GM12878 (cell line): ENCODE measurements at regions not wholly inside any gene's neighbourhood (a gene's known extent, or its start where the extent isn't known, plus 50 kb on each side); places are given as distances from the start of the nearest gene placed in this dataset.

Experiments
- BCLAF1 ChIP-seq: fragments of 450-650 bp; IDR thresholded peaks from 2 replicates; pipeline ENCODE4 v1.6.1; 2017; ENCODE audit warnings: antibody characterized with exemption, mild to moderate bottlenecking, moderate library complexity
- BMI1 ChIP-seq: fragments of 450-650 bp; IDR thresholded peaks from 2 replicates; pipeline ENCODE4 v1.6.1; 2016; ENCODE audit warnings: mild to moderate bottlenecking, moderate library complexity, borderline replicate concordance
- RFX5 ChIP-seq: IDR thresholded peaks from 2 replicates; pipeline ENCODE4 v1.6.1; 2011; ENCODE audit warnings: low read depth, low read length, improper control_type of control experiment
- SPI1 ChIP-seq: IDR thresholded peaks from 2 replicates; pipeline ENCODE4 v1.6.1; 2011; ENCODE audit warnings: low read depth, mild to moderate bottlenecking, low read length, moderate library complexity, borderline replicate concordance; ENCODE audit not compliant: insufficient read depth
- ZZZ3 ChIP-seq: IDR thresholded peaks from 2 replicates; pipeline ENCODE4 v1.6.1; 2011; ENCODE audit warnings: low read depth; ENCODE audit not compliant: control insufficient read depth, insufficient read length
- TF ChIP-seq, protein P1 (sequence below): IDR thresholded peaks from 2 replicates; pipeline ENCODE4 v1.6.1; 2011; ENCODE audit warnings: low read depth, mild to moderate bottlenecking, low read length, moderate library complexity, borderline replicate concordance; ENCODE audit errors: extremely low read depth

DNA sequence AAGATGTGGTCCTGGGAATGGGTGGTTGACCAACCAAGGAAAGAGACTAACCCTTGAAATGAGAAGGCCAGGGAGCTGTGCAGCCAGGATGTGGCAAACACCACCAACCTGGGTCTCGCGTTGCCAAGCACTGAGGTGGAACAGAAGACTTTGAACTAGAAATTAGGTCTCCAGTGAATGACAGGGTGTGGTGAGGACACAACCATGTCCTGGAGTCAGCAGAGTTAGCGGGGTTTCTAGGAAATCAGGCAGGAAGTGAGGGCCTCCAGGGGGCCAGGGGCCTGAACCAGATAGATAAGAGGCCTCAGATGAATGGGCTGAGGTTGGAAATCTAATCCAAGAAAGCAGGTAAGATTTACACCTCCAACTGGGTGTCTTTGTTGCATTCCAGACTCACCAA lies 353.3 kb upstream of the ARID1B start:
- no peak for TF ChIP-seq BMI1
- TF ChIP-seq RFX5: no peak
- no peak for TF ChIP-seq SPI1
- TF ChIP-seq, protein P1, sequence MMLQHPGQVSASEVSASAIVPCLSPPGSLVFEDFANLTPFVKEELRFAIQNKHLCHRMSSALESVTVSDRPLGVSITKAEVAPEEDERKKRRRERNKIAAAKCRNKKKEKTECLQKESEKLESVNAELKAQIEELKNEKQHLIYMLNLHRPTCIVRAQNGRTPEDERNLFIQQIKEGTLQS: no peak
- TF ChIP-seq ZZZ3: no peak
- no peak for TF ChIP-seq BCLAF1
